ENCODE measurements at regions not wholly inside any gene's neighbourhood (a gene's known extent, or its start where the extent isn't known, plus 50 kb on each side); places are given as distances from the start of the nearest gene placed in this dataset.

DNA sequence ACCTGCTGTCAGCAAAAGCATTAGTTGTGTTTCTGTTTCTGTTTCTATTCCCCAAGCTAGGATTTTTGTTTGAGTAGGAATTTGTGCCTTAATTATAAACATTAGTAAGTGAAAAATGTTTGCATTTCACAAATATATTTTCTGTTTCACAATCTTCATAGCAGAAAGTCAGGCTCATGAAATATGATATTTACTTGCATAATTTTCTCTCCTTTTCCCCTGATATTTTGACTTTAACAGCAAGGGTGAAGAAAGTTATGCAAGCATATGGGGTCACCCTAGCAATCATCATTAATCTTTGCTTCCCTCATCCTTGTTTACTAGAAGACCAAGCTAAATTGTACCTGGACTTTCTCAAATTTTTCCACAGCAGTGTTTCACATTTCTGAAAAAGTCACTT is 140.3 kb upstream of the SEMA6D start:
- CTCF ChIA-PET, result no interaction called here
- Histone ChIP-seq H3K4me1 (ENCODE audit: control insufficient read depth in 1 of 2, insufficient read depth in 2 of 2, low read length in 2 of 2) (no peaks in the 10 kb centered on the region), H3K9ac (ENCODE audit: low read length) (no peak overlapping the region), H3K9me3 (ENCODE audit: control insufficient read depth in 1 of 2, insufficient read depth in 1 of 2, low read depth in 1 of 2, low read length in 2 of 2) (peaks cover 9 to 39% of the 10 kb centered on the region in 2 experiments; a peak in 2 of 4 replicates), H3K36me3 (ENCODE audit: control insufficient read depth in 1 of 2, insufficient read depth in 2 of 2, low read length in 2 of 2) (no peaks in the 10 kb centered on the region), H3K4me3 (replicated peaks in 1 of 2; ENCODE audit: low read depth in 1 of 2, low read length in 2 of 2) (no peak overlapping the region), H3K4me2 (ENCODE audit: low read length) (no peak overlapping the region), H2AFZ (ENCODE audit: low read depth, low read length, poor library complexity, severe bottlenecking) (no peak overlapping the region), H4K20me1 (ENCODE audit: insufficient read depth) (no peaks in the 10 kb centered on the region), H3K27me3 (ENCODE audit: insufficient read depth, low read length) (no peaks in the 10 kb centered on the region), H3K79me2 (ENCODE audit: insufficient read depth, low read length) (no peaks in the 10 kb centered on the region), H3K27ac (ENCODE audit: low read depth, low read length) (no peak overlapping the region), H3K9me2 (ENCODE audit: insufficient read depth) (no peaks in the 10 kb centered on the region)
- intact Hi-C loops (cut with micrococcal nuclease), result no loop called here
- no peak for ATAC-seq
- no peak for DNase-seq (ENCODE audit: low read depth, low spot score)
- POLR2A ChIA-PET, result no interaction called here
- TF ChIP-seq ZFX (IDR thresholded peaks at IDR 0.05), result no peak
- TF ChIP-seq, protein P1, sequence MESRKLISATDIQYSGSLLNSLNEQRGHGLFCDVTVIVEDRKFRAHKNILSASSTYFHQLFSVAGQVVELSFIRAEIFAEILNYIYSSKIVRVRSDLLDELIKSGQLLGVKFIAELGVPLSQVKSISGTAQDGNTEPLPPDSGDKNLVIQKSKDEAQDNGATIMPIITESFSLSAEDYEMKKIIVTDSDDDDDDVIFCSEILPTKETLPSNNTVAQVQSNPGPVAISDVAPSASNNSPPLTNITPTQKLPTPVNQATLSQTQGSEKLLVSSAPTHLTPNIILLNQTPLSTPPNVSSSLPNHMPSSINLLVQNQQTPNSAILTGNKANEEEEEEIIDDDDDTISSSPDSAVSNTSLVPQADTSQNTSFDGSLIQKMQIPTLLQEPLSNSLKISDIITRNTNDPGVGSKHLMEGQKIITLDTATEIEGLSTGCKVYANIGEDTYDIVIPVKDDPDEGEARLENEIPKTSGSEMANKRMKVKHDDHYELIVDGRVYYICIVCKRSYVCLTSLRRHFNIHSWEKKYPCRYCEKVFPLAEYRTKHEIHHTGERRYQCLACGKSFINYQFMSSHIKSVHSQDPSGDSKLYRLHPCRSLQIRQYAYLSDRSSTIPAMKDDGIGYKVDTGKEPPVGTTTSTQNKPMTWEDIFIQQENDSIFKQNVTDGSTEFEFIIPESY (IDR thresholded peaks at IDR 0.05; ENCODE audit: extremely low read depth, insufficient replicate concordance, low read length), result no peak
- TF ChIP-seq, protein P2, sequence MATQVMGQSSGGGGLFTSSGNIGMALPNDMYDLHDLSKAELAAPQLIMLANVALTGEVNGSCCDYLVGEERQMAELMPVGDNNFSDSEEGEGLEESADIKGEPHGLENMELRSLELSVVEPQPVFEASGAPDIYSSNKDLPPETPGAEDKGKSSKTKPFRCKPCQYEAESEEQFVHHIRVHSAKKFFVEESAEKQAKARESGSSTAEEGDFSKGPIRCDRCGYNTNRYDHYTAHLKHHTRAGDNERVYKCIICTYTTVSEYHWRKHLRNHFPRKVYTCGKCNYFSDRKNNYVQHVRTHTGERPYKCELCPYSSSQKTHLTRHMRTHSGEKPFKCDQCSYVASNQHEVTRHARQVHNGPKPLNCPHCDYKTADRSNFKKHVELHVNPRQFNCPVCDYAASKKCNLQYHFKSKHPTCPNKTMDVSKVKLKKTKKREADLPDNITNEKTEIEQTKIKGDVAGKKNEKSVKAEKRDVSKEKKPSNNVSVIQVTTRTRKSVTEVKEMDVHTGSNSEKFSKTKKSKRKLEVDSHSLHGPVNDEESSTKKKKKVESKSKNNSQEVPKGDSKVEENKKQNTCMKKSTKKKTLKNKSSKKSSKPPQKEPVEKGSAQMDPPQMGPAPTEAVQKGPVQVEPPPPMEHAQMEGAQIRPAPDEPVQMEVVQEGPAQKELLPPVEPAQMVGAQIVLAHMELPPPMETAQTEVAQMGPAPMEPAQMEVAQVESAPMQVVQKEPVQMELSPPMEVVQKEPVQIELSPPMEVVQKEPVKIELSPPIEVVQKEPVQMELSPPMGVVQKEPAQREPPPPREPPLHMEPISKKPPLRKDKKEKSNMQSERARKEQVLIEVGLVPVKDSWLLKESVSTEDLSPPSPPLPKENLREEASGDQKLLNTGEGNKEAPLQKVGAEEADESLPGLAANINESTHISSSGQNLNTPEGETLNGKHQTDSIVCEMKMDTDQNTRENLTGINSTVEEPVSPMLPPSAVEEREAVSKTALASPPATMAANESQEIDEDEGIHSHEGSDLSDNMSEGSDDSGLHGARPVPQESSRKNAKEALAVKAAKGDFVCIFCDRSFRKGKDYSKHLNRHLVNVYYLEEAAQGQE (IDR thresholded peaks at IDR 0.05; ENCODE audit: low read depth), result no peak
- RAD21 ChIA-PET (ENCODE audit: low non-redundant PET in 1 of 2, low total read pairs in 2 of 2, uncharacterized antibody in 2 of 2, unreplicated experiment in 2 of 2), result no interaction called here
- no TSS peak for BruUV-seq (replicated peaks)

Data from HCT116 (cell line).